ENCODE measurements at regions not wholly inside any gene's neighbourhood (a gene's known extent, or its start where the extent isn't known, plus 50 kb on each side); places are given as distances from the start of the nearest gene placed in this dataset.
A peak's percentile ranks its signal among the peaks of the same experiment; 100 is the strongest.

DNA sequence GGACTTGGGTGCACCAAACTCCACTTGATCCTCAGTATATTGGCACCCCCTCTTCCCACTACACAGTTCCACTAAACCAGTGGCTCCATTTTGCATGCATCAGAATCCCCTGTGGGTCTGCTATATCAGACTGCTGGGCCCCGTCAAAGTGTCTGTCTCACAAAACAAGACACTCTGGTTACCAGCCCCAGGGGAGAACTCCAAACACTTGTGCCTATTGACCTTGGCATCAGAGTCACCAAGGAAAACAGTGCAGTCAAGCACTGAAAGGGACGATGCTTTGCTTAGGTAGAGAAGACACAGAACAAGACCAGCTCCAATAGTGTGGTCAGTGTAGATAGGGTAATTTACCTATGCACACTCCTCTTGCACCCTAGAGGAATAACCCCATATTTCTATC is 205.8 kb upstream of the RAI14 start:
- intact Hi-C loops (cut with DNase I), result no loop called here
- Histone ChIP-seq H3K36me3 (replicated peaks in 1 of 2; ENCODE audit: insufficient read depth in 1 of 2, low read depth in 2 of 2) (no peaks in the 10 kb centered on the region), H3K9me3 (no peaks in the 10 kb centered on the region), H3K4me1 (peaks cover 6% of the 10 kb centered on the region), H3K27me3 (no peaks in the 10 kb centered on the region), H3K4me3 (no peak overlapping the region), H3K27ac (no peak overlapping the region)
- ATAC-seq (no peak), DNase-seq (no peak)
- WGBS, 2 donors, result 65 to 76% methylated on average over 2 of the region's 2 CpGs
- no peak for TF ChIP-seq CTCF (IDR thresholded peaks at IDR 0.05)
- TF ChIP-seq POLR2A (IDR thresholded peaks at IDR 0.05), result no peak

DNA sequence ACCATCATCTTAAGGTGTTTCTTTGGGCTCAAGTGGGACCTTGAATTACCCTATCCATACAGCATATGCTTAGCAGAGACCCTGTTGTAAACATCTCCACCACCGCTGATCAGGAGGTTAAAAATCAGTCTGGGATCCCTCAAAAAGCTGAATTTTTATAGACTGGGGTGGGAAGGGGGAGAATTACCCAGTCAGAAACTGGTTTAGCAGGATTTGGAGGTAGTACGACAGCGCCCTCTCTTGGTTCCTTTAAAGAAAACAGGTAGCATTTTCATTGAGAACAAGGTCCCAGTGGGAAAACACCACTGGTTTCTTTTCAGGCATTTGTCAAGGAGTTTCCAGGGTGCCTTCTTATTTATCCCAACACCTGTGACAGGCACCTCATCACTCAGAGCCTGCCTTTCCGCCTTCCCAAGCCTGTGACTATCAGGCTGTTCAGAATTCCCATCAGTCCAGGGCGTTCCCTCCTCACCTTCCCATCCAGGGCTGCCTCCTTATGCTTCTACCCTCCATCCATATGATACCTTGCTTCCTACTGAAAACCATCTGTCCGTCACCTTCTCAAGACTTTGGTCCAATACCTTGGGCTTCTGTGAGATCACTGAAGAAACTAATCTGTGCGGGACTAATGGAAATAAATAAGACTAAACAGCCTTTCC is 203.8 kb upstream of the RAI14 start:
- intact Hi-C loops (cut with DNase I), result no loop called here
- H3K36me3 ChIP-seq (replicated peaks in 1 of 2; ENCODE audit: insufficient read depth in 1 of 2, low read depth in 2 of 2), result no peaks in the 10 kb centered on the region
- H3K4me1 ChIP-seq, result peaks cover 6% of the 10 kb centered on the region
- TF ChIP-seq POLR2A (IDR thresholded peaks at IDR 0.05) (no peak), CTCF (IDR thresholded peaks at IDR 0.05) (peak; percentile 14 to 55 (median 45))
- no peaks in the 10 kb centered on the region for H3K9me3 ChIP-seq
- ATAC-seq, result peak; percentile 68
- 25 to 29% methylated on average over 7 of the region's 7 CpGs for WGBS, 2 donors
- H3K27me3 ChIP-seq, result no peaks in the 10 kb centered on the region
- H3K4me3 ChIP-seq, result no peak overlapping the region
- peak in 1 of 4 donors; percentile 9 for DNase-seq
- no peak overlapping the region for H3K27ac ChIP-seq

- no peak overlapping the region for H3K27ac ChIP-seq
- no peaks in the 10 kb centered on the region for H3K9me3 ChIP-seq
- 58 to 66% methylated on average over 3 of the region's 3 CpGs for WGBS, 2 donors
- H3K36me3 ChIP-seq (replicated peaks in 1 of 2; ENCODE audit: insufficient read depth in 1 of 2, low read depth in 2 of 2), result no peaks in the 10 kb centered on the region
- intact Hi-C loops (cut with DNase I), result no loop called here
- no peak overlapping the region for H3K4me3 ChIP-seq
- TF ChIP-seq POLR2A (IDR thresholded peaks at IDR 0.05), result no peak
- no peak for TF ChIP-seq CTCF (IDR thresholded peaks at IDR 0.05)
- ATAC-seq (no peak), DNase-seq (no peak)
- H3K4me1 ChIP-seq, result peaks cover 6% of the 10 kb centered on the region
- H3K27me3 ChIP-seq, result no peaks in the 10 kb centered on the region
Observed at GRCh38 chr5:34455098-34455497, 201.0 kb upstream of the RAI14 start.

- no peaks in the 10 kb centered on the region for H3K27me3 ChIP-seq
- H3K4me1 ChIP-seq, result no peaks in the 10 kb centered on the region
- intact Hi-C loops (cut with DNase I), result no loop called here
- H3K9me3 ChIP-seq, result no peaks in the 10 kb centered on the region
- no peak overlapping the region for H3K27ac ChIP-seq
- 26 to 39% methylated on average over 3 of the region's 3 CpGs for WGBS, 2 donors
- H3K36me3 ChIP-seq (replicated peaks in 1 of 2; ENCODE audit: insufficient read depth in 1 of 2, low read depth in 2 of 2), result no peaks in the 10 kb centered on the region
- TF ChIP-seq POLR2A (IDR thresholded peaks at IDR 0.05) (no peak), CTCF (IDR thresholded peaks at IDR 0.05) (no peak)
- DNase-seq, result no peak
- no peak for ATAC-seq
- no peak overlapping the region for H3K4me3 ChIP-seq
Observed at GRCh38 chr5:34459908-34460307, 196.2 kb upstream of the RAI14 start.

DNA sequence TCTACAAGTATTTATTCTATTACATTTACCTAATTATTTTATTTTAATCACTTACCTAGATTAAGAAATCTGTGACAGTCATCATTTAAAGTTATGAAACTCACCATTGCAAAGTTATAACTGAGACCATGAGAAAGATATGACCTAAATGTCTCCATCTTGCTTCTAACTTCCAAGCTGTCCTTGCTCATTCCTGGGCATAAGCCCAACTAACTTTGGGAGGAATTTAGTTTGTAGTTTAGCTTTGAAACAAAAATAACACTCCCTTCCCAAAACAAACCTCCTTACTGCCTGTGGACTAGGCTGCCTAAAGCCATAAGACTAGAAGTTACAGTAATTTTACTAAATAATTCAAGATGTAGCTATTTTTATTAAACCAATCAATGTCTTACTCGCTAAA is 195.6 kb upstream of the RAI14 start:
- no peak overlapping the region for H3K27ac ChIP-seq
- TF ChIP-seq POLR2A (IDR thresholded peaks at IDR 0.05) (no peak), CTCF (IDR thresholded peaks at IDR 0.05) (no peak)
- WGBS, 2 donors, result 32 to 41% methylated on average over 1 of the region's 1 CpG
- H3K27me3 ChIP-seq, result no peaks in the 10 kb centered on the region
- no peak overlapping the region for H3K4me3 ChIP-seq
- intact Hi-C loops (cut with DNase I), result no loop called here
- ATAC-seq, result no peak
- DNase-seq, result no peak
- no peaks in the 10 kb centered on the region for H3K36me3 ChIP-seq (replicated peaks in 1 of 2; ENCODE audit: insufficient read depth in 1 of 2, low read depth in 2 of 2)
- peaks cover under 1% of the 10 kb centered on the region for H3K4me1 ChIP-seq
- H3K9me3 ChIP-seq, result no peaks in the 10 kb centered on the region
